Mucosa of descending colon (tissue), 3 donors: ENCODE measurements at regions not wholly inside any gene's neighbourhood (a gene's known extent, or its start where the extent isn't known, plus 50 kb on each side); places are given as distances from the start of the nearest gene placed in this dataset.

ENCODE experiments used
- ATAC-seq: fragments of 200-7000 bp; cut with Tn5 transposase; one replicate; pipeline ENCODE4 v1.9.1; 2020; ENCODE audit warnings: mild to moderate bottlenecking, moderate library complexity
- DNase-seq, 3 donors: peaks; one replicate each; pipeline ENCODE4 v3.0.0-alpha.2; 2020
- H3K36me3 ChIP-seq: fragments of 200-600 bp; one replicate; pipeline ENCODE4 v1.8.0; 2021; ENCODE audit warnings: low read depth, mild to moderate bottlenecking
- H3K4me1 ChIP-seq: fragments of 200-600 bp; one replicate; pipeline ENCODE4 v1.8.0; 2021; ENCODE audit warnings: low read depth, mild to moderate bottlenecking
- H3K4me3 ChIP-seq: fragments of 200-600 bp; one replicate; pipeline ENCODE4 v1.8.0; 2021; ENCODE audit warnings: mild to moderate bottlenecking
- H3K9me3 ChIP-seq: fragments of 200-600 bp; one replicate; pipeline ENCODE4 v1.8.0; 2021; ENCODE audit warnings: mild to moderate bottlenecking
- CTCF ChIP-seq: fragments of 200-600 bp; IDR thresholded peaks from one replicate; pipeline ENCODE4 v1.8.0; 2022; ENCODE audit warnings: antibody characterized with exemption, mild to moderate bottlenecking
- intact Hi-C, 2 donors: fragments of 100-400 bp; cut with DNase I in 1 of 2; cut with micrococcal nuclease in 1 of 2; formaldehyde crosslinking; loops; one replicate each; pipeline versions ENCODE4 v1.11.0 to v1.11.1; 2022; cut with DNase I, micrococcal nuclease
- donor health status: DM: no; HTN: no; CAD: no; lungs with moderate emphysema.
- donor health status: DM: no; HTN: no; CAD: no.
- donor health status: DM: no; HTN: yes; CAD: no.

GRCh38 chr10:6305401-6306321 lies 102.9 kb downstream of the PFKFB3 start:
- DNase-seq: no peak
- Histone ChIP-seq H3K9me3 (no peaks in the 10 kb centered on the region), H3K4me1 (peaks cover 3% of the 10 kb centered on the region), H3K36me3 (no peaks in the 10 kb centered on the region), H3K4me3 (no peak overlapping the region)
- TF ChIP-seq CTCF: no peak
- intact Hi-C loops: no loop called here
- no peak for ATAC-seq

DNA sequence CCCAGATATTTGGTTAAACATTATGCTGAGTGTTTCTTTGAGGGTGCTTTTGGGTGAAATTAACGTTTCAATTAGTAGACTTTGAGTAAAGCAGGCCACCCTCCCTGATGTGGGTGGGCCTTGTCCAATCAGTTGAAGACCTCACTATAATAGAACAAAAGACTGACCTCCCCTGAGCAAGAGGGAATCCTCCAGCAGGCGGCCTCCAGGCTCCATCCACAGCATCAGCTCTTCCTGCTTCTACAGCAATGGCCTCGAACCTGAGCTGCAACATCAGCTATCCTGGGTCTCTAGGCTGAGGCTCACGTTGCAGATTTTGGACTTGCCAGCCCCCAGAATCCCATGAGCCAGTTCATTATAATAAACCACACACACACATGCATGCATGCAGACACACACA lies 104.2 kb downstream of the PFKFB3 start:
- no peak for TF ChIP-seq CTCF
- Histone ChIP-seq H3K4me1 (no peaks in the 10 kb centered on the region), H3K4me3 (no peak overlapping the region), H3K9me3 (no peaks in the 10 kb centered on the region), H3K36me3 (no peaks in the 10 kb centered on the region)
- no peak for DNase-seq
- no peak for ATAC-seq
- intact Hi-C loops: no loop called here

DNA sequence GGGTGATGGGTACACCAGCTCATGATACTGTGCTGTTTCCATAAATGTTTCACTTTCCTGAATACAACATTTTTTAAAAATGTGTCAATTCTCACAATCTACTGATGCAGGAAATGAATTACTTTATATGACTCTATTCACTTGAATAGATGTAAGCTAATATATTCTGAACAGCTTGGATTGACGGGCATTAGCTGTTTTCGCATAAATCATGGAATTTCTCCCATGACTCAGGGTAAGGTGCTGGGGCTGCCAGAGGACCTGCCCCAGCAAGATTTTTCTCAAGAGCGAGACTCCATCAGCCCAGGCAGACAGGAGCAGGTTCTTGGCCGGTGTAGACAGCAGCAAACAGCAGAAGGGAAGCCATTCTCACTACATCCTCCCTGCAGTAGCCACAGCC lies 107.1 kb downstream of the PFKFB3 start:
- no peak for DNase-seq
- Histone ChIP-seq H3K4me3 (no peak overlapping the region), H3K36me3 (no peaks in the 10 kb centered on the region), H3K9me3 (no peaks in the 10 kb centered on the region), H3K4me1 (peaks cover 2% of the 10 kb centered on the region)
- ATAC-seq: no peak
- intact Hi-C loops: no loop called here
- TF ChIP-seq CTCF: no peak

DNA sequence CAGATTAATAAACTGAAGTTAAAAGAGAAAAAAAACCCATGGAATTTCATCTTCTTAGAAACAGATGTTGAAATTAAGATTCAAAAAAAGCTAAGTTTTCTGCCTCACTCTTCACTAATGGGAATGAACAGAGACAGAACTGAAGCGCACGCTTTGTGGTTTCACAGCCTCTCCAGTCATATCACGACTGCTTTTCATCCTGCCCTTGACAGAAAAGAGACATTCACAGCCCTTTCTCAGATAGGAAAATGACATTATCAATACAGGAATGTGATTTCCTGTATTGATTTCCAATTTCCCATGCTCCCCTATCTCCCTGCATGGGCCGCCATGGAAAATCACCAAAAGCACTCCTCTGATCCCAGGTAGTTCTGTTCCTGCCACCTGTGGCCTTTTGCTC lies 108.2 kb downstream of the PFKFB3 start:
- ATAC-seq: no peak
- no peak for DNase-seq
- H3K36me3 ChIP-seq: no peaks in the 10 kb centered on the region
- no peak for TF ChIP-seq CTCF
- H3K4me1 ChIP-seq: peaks cover 5% of the 10 kb centered on the region
- H3K4me3 ChIP-seq: no peak overlapping the region
- intact Hi-C loops: no loop called here
- H3K9me3 ChIP-seq: no peaks in the 10 kb centered on the region

DNA sequence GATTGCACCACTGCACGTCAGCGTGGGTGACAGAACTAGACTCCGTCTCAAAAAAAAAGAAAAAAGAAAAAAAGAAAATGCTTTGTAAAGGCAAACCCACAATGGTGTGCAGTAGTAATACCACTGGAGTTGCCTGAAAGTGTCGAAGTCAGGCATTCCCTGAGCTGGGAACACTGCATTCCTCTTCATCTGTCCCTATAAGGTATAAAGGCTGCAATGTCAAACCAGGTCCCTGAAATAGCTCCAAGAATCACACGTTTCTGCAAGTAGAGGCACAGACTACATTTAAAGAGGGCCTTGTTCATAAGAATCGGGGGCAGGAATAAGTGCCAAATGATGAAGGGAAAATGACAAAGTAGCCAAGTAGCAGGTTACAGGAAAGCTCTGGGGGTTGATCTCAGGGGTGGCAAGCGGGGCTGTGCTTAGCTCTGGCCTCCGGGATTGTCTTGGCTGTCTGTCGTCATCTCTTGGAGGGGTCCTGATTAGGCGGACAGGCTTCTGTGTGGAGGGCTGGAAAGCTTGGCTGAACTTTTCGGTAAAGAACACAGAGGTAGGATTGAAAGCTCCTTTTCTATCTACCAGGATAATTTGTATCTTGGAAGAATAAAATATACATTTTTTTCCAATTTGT lies 109.1 kb downstream of the PFKFB3 start:
- DNase-seq (no peak), ATAC-seq (no peak)
- TF ChIP-seq CTCF: no peak
- peaks cover 5% of the 10 kb centered on the region for H3K4me1 ChIP-seq
- no peaks in the 10 kb centered on the region for H3K9me3 ChIP-seq
- H3K4me3 ChIP-seq: no peak overlapping the region
- intact Hi-C loops: no loop called here
- H3K36me3 ChIP-seq: no peaks in the 10 kb centered on the region
